22Rv1 (cell line): ENCODE measurements at regions not wholly inside any gene's neighbourhood (a gene's known extent, or its start where the extent isn't known, plus 50 kb on each side); places are given as distances from the start of the nearest gene placed in this dataset.
"Not testable (repeated sequence)": the region's sequence is repeated elsewhere in the genome, so short reads cannot be mapped to it uniquely, and the experiment has no call there.

Experiments used
- H3K27ac ChIP-seq: fragments of 450-650 bp; 2 replicates; pipeline ENCODE4 v1.5.1; 2017
- ZFX ChIP-seq: fragments of 450-650 bp; IDR thresholded peaks from 2 replicates; pipeline ENCODE4 v1.6.1; 2017; ENCODE audit warnings: antibody characterized with exemption, borderline replicate concordance
- TF ChIP-seq, protein P1 (sequence below): fragments of 450-650 bp; IDR thresholded peaks from 2 replicates; pipeline ENCODE4 v1.5.1; 2017; ENCODE audit warnings: mild to moderate bottlenecking

DNA sequence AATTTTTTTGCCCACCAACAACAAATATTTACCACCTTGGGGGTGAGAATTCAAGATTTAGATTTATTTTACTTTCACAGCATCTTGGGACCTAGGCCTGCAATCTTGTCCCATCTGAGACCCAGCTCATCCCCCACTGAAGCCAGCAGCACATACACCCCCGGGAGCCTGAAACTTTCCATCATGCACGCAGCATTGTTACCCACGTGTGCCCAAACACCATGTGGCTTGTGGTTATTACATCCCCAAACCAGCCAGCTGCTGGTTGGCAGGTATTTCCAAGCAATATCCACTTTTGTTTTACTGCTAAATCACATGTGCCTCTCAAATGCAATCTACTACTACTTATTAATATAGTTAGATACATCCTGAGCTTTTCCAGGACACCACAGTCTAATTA, 149.3 kb upstream of the NT5E start:
- H3K27ac ChIP-seq, result no peak overlapping the region
- TF ChIP-seq, protein P1, sequence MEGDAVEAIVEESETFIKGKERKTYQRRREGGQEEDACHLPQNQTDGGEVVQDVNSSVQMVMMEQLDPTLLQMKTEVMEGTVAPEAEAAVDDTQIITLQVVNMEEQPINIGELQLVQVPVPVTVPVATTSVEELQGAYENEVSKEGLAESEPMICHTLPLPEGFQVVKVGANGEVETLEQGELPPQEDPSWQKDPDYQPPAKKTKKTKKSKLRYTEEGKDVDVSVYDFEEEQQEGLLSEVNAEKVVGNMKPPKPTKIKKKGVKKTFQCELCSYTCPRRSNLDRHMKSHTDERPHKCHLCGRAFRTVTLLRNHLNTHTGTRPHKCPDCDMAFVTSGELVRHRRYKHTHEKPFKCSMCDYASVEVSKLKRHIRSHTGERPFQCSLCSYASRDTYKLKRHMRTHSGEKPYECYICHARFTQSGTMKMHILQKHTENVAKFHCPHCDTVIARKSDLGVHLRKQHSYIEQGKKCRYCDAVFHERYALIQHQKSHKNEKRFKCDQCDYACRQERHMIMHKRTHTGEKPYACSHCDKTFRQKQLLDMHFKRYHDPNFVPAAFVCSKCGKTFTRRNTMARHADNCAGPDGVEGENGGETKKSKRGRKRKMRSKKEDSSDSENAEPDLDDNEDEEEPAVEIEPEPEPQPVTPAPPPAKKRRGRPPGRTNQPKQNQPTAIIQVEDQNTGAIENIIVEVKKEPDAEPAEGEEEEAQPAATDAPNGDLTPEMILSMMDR, result no peak
- TF ChIP-seq ZFX, result no peak

DNA sequence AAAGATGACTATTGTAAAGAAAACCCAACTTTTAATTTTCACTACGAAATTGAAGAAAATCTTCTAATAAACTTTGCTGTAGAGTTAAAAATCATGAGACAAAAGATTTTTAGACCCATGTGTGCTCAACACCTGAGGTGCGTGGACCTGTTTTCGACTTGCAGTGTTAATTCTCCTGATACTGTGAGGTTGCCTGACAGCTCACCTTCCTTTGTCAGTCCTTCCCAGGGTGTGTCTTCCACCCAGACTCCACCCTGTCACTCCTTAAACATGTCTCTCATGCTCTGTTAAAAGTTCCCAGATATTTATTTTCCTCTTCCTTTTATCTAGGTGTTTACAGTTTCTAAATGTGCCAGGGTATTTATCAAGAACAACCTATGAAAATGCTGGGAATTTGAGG, 151.3 kb upstream of the NT5E start:
- TF ChIP-seq, protein P1, result no peak
- TF ChIP-seq ZFX, result no peak
- H3K27ac ChIP-seq, result no peak overlapping the region

DNA sequence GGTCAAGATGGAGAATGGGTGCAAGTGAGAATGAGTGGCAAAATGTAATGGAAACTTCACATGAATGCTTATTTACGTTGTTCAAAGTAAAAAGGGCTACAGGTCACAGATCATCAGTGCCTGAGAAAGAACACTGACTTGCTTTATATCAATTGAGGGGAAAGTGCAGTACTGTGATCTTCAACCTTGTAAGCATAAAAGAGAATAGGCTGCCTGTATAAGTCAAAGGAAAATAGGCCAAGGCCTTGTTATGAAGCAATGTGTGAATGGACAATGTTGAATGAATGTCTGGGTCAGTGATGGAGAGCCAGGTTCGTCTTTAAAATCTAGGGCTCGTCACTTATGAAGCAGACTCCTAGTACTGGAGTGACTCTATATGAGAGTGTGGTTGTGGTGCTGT, 158.6 kb upstream of the NT5E start:
- H3K27ac ChIP-seq, result no peak overlapping the region
- TF ChIP-seq, protein P1, result no peak
- TF ChIP-seq ZFX, result no peak

DNA sequence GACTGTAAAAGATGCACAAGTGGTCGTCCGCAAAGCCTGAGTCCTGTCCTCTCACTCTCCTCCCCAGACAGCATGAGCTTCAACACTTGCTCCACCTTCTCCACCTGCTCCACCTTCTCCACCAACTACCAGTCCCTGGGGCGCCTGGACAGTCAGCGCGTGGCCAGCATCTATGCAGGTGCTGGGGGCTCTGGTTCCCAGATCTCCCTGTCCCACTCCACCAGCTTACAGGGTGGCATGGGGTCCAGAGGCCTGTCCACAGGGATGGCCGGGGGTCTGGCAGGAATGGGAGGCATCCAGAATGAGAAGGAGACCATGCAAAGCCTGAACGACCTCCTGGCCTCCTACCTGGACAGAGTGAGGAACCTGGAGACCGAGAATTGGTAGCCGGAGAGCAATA, 162.2 kb upstream of the NT5E start:
- TF ChIP-seq, protein P1, result no peak
- no peak for TF ChIP-seq ZFX
- H3K27ac ChIP-seq, result no peak overlapping the region

DNA sequence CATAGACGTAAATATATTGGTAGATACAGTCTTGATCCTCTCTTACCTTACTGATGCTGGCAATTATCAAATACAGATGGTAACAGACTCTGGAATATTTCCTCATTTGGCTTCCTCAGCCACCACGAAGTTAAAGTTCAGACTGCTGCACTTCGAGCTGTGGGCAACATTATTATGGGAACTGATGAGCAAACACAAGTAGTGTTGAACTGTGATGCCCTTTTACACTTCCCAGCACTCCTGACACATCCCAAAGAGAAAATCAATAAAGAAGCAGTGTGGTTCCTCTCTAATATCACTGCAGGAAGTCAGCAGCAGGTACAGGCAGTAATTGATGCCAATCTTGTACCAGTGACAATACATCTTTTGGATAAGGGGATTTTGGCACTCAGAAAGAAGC, 162.7 kb upstream of the NT5E start:
- TF ChIP-seq ZFX, result no peak
- TF ChIP-seq, protein P1, result no peak
- H3K27ac ChIP-seq, result no peak overlapping the region

DNA sequence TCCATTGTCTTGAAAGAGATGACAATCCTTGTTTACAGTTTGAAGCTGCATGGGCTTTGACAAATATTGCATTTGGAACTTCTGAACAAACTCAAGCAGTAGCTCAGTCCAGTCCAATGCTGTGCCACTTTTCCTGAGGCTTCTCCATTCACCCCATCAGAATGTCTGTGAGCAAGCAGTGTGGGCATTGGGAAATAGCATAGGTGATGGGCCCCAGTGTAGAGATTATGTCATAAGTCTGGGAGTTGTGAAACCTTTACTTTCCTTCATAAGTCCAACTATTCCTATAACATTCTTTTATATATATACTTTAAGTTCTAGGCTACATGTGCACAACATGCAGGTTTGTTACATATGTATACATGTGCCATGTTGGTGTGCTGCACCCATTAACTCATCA, 163.4 kb upstream of the NT5E start:
- not testable (repeated sequence) for H3K27ac ChIP-seq

DNA sequence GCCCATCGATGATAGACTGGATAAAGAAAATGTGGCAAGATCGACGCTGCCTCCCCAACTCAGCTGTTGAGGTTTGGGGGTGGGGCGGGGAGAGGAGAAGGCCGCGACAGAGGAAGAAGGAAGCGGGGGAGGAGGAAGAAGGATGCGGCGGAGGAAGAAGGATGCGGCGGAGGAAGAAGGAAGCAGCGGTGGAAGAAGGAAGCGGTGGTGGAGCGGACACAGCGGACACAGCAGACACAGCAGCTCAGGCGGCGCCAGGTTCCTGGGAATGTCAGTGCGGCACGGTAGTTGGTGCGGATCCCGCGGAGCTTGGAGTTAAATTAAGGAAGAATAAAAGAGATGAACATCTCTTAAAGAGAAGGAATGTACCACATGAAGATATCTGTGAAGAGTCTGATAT, 163.9 kb upstream of the NT5E start:
- no peak overlapping the region for H3K27ac ChIP-seq
- TF ChIP-seq, protein P1, result no peak
- TF ChIP-seq ZFX, result no peak

DNA sequence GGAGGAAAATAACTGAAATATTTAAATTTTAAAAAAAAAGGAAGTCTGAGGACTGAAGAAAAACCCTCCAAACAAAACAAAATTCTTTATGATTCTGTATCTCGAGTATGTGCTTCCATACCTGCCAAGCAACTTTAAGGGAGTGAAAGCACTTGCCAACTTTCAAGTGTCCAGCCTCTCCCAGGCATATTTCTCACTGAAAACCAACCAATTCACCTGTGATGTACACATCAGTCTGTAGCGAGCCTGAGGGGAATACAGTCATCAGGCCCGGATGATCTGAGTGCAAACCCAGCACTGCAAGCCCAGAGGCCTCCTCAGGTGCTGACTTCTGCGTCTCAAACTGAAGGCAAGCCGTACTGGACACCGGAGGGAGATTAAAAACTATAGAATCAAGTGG, 164.8 kb upstream of the NT5E start:
- TF ChIP-seq, protein P1, result no peak
- no peak for TF ChIP-seq ZFX
- no peak overlapping the region for H3K27ac ChIP-seq
